Panc1 (cell line): ENCODE measurements at regions not wholly inside any gene's neighbourhood (a gene's known extent, or its start where the extent isn't known, plus 50 kb on each side); places are given as distances from the start of the nearest gene placed in this dataset.

Source experiments
- ATAC-seq: fragments of 200-7000 bp; cut with Tn5 transposase; 2 replicates; pipeline ENCODE4 v1.9.1; 2020; ENCODE audit warnings: mild to moderate bottlenecking, moderate library complexity
- BruUV-seq: library from RNA; stranded (reverse); fragments of 400-500 nt; replicated peaks from 2 replicates; lab custom pipeline; 2021; lab: Mats Ljungman, UMichigan
- CTCF ChIA-PET: fragments of 300-600 bp; sonication (Branson Sonifier 250); formaldehyde crosslinking; loops from one replicate; lab custom pipeline; 2022; ENCODE audit warnings: antibody characterized with exemption; lab: Charles Lee
- POLR2A ChIA-PET: fragments of 300-600 bp; sonication (Branson Sonifier 250); formaldehyde crosslinking; loops from one replicate; lab custom pipeline; 2022; ENCODE audit warnings: antibody characterized with exemption; lab: Charles Lee
- DNase-seq: peaks from one replicate; pipeline ENCODE4 v3.0.0-alpha.2; 2010; ENCODE audit warnings: low read depth, low spot score
- H3K27ac ChIP-seq: 2 replicates; pipeline ENCODE4 v1.5.1; 2011; ENCODE audit warnings: mild to moderate bottlenecking, low read length, inconsistent platforms
- H3K27me3 ChIP-seq: fragments of 200-500 bp; sonication (Bioruptor generic); 2 replicates; pipeline ENCODE4 v1.6.0; 2014; ENCODE audit warnings: low read length, inconsistent platforms; ENCODE audit not compliant: control insufficient read depth, insufficient read depth
- H3K36me3 ChIP-seq: fragments of 200-500 bp; sonication (Bioruptor generic); 2 replicates; pipeline ENCODE4 v1.5.1; 2014; ENCODE audit warnings: inconsistent platforms, mild to moderate bottlenecking, low read length, moderate library complexity; ENCODE audit not compliant: control insufficient read depth, insufficient read depth
- H3K4me1 ChIP-seq: 2 replicates; pipeline ENCODE4 v1.5.1; 2011; ENCODE audit warnings: inconsistent platforms, mild to moderate bottlenecking, low read length, moderate library complexity; ENCODE audit not compliant: control insufficient read depth, insufficient read depth
- H3K4me3 ChIP-seq, 2 experiments: 2 replicates each; pipeline ENCODE4 v1.5.1; 2011 to 2012; ENCODE audit warnings: low read depth in 2 of 2, low read length in 2 of 2, mild to moderate bottlenecking in 2 of 2, inconsistent platforms in 1 of 2, moderate library complexity in 1 of 2
- H3K9me3 ChIP-seq: fragments of 200-500 bp; sonication (Bioruptor generic); 2 replicates; pipeline ENCODE4 v1.5.1; 2014; ENCODE audit warnings: low read depth, mild to moderate bottlenecking, inconsistent platforms, low read length, moderate library complexity; ENCODE audit not compliant: control insufficient read depth, insufficient read depth
- CTCF ChIP-seq: fragments of 450-650 bp; IDR thresholded peaks from 2 replicates; pipeline ENCODE4 v1.5.1; 2017; ENCODE audit warnings: mild to moderate bottlenecking
- POLR2AphosphoS5 ChIP-seq: IDR thresholded peaks from 2 replicates; pipeline ENCODE4 v1.6.1; 2012; ENCODE audit warnings: mild to moderate bottlenecking, low read depth, low read length, moderate library complexity
- REST ChIP-seq, 2 experiments: IDR thresholded peaks; 2 replicates each; pipeline ENCODE4 v1.6.1; 2011 to 2012; ENCODE audit warnings: low read depth in 2 of 2, control low read depth in 1 of 2, low read length in 1 of 2, mild to moderate bottlenecking in 1 of 2, moderate library complexity in 1 of 2; ENCODE audit not compliant: insufficient read depth in 1 of 2
- SIN3A ChIP-seq: IDR thresholded peaks from 2 replicates; pipeline ENCODE4 v1.6.1; 2012; ENCODE audit warnings: low read depth, mild to moderate bottlenecking, low read length, moderate library complexity, borderline replicate concordance; ENCODE audit not compliant: insufficient read depth
- TCF7L2 ChIP-seq: IDR thresholded peaks from 2 replicates; pipeline ENCODE4 v1.6.1; 2011; ENCODE audit warnings: mild to moderate bottlenecking, low read depth, low read length, inconsistent platforms
- in situ Hi-C: cut with HindIII; loops from 2 replicates; pipeline ENCODE4 v1.10.0; 2016; ENCODE audit warnings: low sequenced_read_pairs, low pct_unique_long_range_greater_than_20kb
- intact Hi-C: fragments of 100-400 bp; cut with micrococcal nuclease; formaldehyde crosslinking; loops from one replicate; pipeline ENCODE4 v1.10.0; 2022; ENCODE audit not compliant: unreplicated experiment

- no TSS peak for BruUV-seq
- Histone ChIP-seq H3K4me3 (no peak overlapping the region), H3K9me3 (no peaks in the 10 kb centered on the region), H3K4me1 (no peaks in the 10 kb centered on the region), H3K27ac (no peak overlapping the region), H3K27me3 (peaks cover 19% of the 10 kb centered on the region), H3K36me3 (no peaks in the 10 kb centered on the region)
- in situ Hi-C loops (no loop called here), intact Hi-C loops (no loop called here)
- DNase-seq (no peak), ATAC-seq (no peak)
- ChIA-PET CTCF (no interaction called here), POLR2A (no interaction called here)
- no peak for TF ChIP-seq SIN3A
- TF ChIP-seq POLR2AphosphoS5: no peak
- TF ChIP-seq CTCF: no peak
- TF ChIP-seq TCF7L2: no peak
These were observed 115.1 kb downstream of the ESM1 start for GRCh38 chr5:54870271-54870670.

- DNase-seq (no peak), ATAC-seq (no peak)
- intact Hi-C loops (no loop called here), in situ Hi-C loops (no loop called here)
- Histone ChIP-seq H3K4me3 (no peak overlapping the region), H3K27me3 (peaks cover 19% of the 10 kb centered on the region), H3K9me3 (no peaks in the 10 kb centered on the region), H3K4me1 (no peaks in the 10 kb centered on the region), H3K27ac (no peak overlapping the region), H3K36me3 (no peaks in the 10 kb centered on the region)
- BruUV-seq: no TSS peak
- ChIA-PET CTCF (no interaction called here), POLR2A (no interaction called here)
- TF ChIP-seq SIN3A (no peak), REST (IDR thresholded peaks at IDR 0.05; ENCODE audit: insufficient read depth in 1 of 2, low read depth in 2 of 2, low read length in 1 of 2) (no peak), TCF7L2 (no peak), CTCF (no peak)
These were observed 115.7 kb downstream of the ESM1 start for GRCh38 chr5:54869691-54870090.
